ENCODE measurements at regions not wholly inside any gene's neighbourhood (a gene's known extent, or its start where the extent isn't known, plus 50 kb on each side); places are given as distances from the start of the nearest gene placed in this dataset.

DNA sequence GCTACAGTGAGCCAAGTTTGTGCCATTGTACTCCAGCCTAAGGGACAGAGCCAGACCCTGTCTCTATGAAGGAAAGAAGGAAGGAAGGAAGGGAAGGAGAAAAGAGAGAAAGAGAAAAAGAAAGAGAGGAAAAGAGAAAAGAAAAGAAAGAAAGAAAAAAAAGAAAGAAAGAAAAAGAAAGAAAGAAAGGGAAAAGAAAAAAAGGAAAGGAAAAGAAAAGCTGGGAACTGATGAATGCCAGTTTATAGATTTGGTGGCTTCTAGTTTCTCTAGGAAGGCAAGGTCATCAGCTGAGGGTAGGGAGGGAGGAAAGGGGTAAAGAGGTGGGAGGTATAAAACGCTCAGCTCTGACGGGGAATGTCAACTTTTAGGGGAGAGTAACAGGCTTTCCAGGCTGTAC is 62.3 kb upstream of the AKT3 start:
- CTCF ChIA-PET: no interaction called here
- peaks cover 4 to 8% of the 10 kb centered on the region in 2 experiments; a peak in 2 of 4 replicates for H3K4me1 ChIP-seq (ENCODE audit: control insufficient read depth in 1 of 2, insufficient read depth in 2 of 2, low read depth in 1 of 2, low read length in 1 of 2)
- no peak overlapping the region for H3K4me2 ChIP-seq
- 91% methylated on average over 2 of the region's 2 CpGs for WGBS (ENCODE audit: low lambda C conversion rate)
- H3K9me3 ChIP-seq: no peaks in the 10 kb centered on the region
- no peaks in the 10 kb centered on the region for H3K9me2 ChIP-seq
- TF ChIP-seq RAD21 (IDR thresholded peaks at IDR 0.05; ENCODE audit: low read length): no peak
- no peak for TF ChIP-seq NFIC (IDR thresholded peaks at IDR 0.05; ENCODE audit: borderline replicate concordance)
- no peak for TF ChIP-seq EP300 (IDR thresholded peaks at IDR 0.05; ENCODE audit: borderline replicate concordance in 1 of 2, low read depth in 1 of 2, low read length in 1 of 2)
- TF ChIP-seq TEAD4 (IDR thresholded peaks at IDR 0.05; ENCODE audit: borderline replicate concordance, insufficient read depth): no peak
- no peak for TF ChIP-seq SMC3 (IDR thresholded peaks at IDR 0.05; ENCODE audit: low read depth, low read length)
- no peak overlapping the region for H3K9ac ChIP-seq
- no peaks in the 10 kb centered on the region for H4K20me1 ChIP-seq (ENCODE audit: insufficient read depth)
- H3K4me3 ChIP-seq (ENCODE audit: low read depth in 2 of 2, low read length in 1 of 2): no peak overlapping the region
- no peaks in the 10 kb centered on the region for H3K79me2 ChIP-seq (ENCODE audit: insufficient read depth)
- no peak overlapping the region for H2AFZ ChIP-seq (ENCODE audit: low read depth)
- no peak for DNase-seq
- no peaks in the 10 kb centered on the region for H3K27me3 ChIP-seq (ENCODE audit: insufficient read depth)
- H3K27ac ChIP-seq (ENCODE audit: low read depth in 2 of 2, low read length in 1 of 2): no peak overlapping the region
- no peaks in the 10 kb centered on the region for H3K36me3 ChIP-seq (replicated peaks in 1 of 2; ENCODE audit: control insufficient read depth in 1 of 2, insufficient read depth in 2 of 2, low read length in 1 of 2)
- H3F3A ChIP-seq (replicated peaks; ENCODE audit: insufficient read depth): peaks cover 4% of the 10 kb centered on the region
- POLR2A ChIA-PET: no interaction called here

DNA sequence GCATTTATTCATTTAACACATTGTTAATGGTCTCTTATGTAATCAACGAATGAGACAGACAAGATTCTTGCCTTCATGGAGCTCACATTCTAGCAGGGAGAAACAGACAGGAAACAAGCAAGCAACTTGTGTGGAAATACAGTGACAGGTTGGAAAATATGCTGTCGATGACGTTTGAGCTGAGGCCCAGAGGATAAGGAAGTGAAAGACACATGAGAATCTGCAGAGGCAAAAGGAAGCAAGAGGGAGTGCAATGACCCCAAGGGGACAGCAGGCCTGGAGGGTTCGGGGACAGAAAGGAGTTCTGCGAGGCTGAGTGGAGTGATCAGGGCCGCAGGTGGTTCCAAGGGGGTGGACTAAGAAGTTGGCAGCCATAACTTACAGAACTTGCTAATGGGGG is 60.6 kb upstream of the AKT3 start:
- Histone ChIP-seq H3K27me3 (ENCODE audit: insufficient read depth) (no peaks in the 10 kb centered on the region), H3K4me3 (ENCODE audit: low read depth in 2 of 2, low read length in 1 of 2) (no peak overlapping the region), H3K9me3 (no peaks in the 10 kb centered on the region), H3K4me2 (no peak overlapping the region), H3K79me2 (ENCODE audit: insufficient read depth) (no peaks in the 10 kb centered on the region), H3K9me2 (no peaks in the 10 kb centered on the region), H4K20me1 (ENCODE audit: insufficient read depth) (no peaks in the 10 kb centered on the region), H3K4me1 (ENCODE audit: control insufficient read depth in 1 of 2, insufficient read depth in 2 of 2, low read depth in 1 of 2, low read length in 1 of 2) (no peaks in the 10 kb centered on the region), H3K36me3 (replicated peaks in 1 of 2; ENCODE audit: control insufficient read depth in 1 of 2, insufficient read depth in 2 of 2, low read length in 1 of 2) (no peaks in the 10 kb centered on the region), H3K27ac (ENCODE audit: low read depth in 2 of 2, low read length in 1 of 2) (no peak overlapping the region), H3K9ac (no peak overlapping the region), H3F3A (replicated peaks; ENCODE audit: insufficient read depth) (no peaks in the 10 kb centered on the region), H2AFZ (ENCODE audit: low read depth) (no peak overlapping the region)
- ChIA-PET POLR2A (no interaction called here), CTCF (no interaction called here)
- WGBS (ENCODE audit: low lambda C conversion rate): 78% methylated on average over 6 of the region's 6 CpGs
- TF ChIP-seq, protein P1, sequence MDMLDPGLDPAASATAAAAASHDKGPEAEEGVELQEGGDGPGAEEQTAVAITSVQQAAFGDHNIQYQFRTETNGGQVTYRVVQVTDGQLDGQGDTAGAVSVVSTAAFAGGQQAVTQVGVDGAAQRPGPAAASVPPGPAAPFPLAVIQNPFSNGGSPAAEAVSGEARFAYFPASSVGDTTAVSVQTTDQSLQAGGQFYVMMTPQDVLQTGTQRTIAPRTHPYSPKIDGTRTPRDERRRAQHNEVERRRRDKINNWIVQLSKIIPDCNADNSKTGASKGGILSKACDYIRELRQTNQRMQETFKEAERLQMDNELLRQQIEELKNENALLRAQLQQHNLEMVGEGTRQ (IDR thresholded peaks at IDR 0.05; ENCODE audit: borderline replicate concordance, low read depth, low read length): no peak
- no peak for TF ChIP-seq ELF1 (IDR thresholded peaks at IDR 0.05)
- TF ChIP-seq YY1 (IDR thresholded peaks at IDR 0.05; ENCODE audit: low read depth): no peak
- TF ChIP-seq, protein P2, sequence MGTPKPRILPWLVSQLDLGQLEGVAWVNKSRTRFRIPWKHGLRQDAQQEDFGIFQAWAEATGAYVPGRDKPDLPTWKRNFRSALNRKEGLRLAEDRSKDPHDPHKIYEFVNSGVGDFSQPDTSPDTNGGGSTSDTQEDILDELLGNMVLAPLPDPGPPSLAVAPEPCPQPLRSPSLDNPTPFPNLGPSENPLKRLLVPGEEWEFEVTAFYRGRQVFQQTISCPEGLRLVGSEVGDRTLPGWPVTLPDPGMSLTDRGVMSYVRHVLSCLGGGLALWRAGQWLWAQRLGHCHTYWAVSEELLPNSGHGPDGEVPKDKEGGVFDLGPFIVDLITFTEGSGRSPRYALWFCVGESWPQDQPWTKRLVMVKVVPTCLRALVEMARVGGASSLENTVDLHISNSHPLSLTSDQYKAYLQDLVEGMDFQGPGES (IDR thresholded peaks at IDR 0.05; ENCODE audit: low read depth, low read length): no peak
- TF ChIP-seq FOXM1 (IDR thresholded peaks at IDR 0.05; ENCODE audit: low read depth): no peak
- no peak for TF ChIP-seq NFIC (IDR thresholded peaks at IDR 0.05; ENCODE audit: borderline replicate concordance)
- TF ChIP-seq FOSL2 (IDR thresholded peaks at IDR 0.05; ENCODE audit: borderline replicate concordance, low read depth): no peak
- no peak for DNase-seq

DNA sequence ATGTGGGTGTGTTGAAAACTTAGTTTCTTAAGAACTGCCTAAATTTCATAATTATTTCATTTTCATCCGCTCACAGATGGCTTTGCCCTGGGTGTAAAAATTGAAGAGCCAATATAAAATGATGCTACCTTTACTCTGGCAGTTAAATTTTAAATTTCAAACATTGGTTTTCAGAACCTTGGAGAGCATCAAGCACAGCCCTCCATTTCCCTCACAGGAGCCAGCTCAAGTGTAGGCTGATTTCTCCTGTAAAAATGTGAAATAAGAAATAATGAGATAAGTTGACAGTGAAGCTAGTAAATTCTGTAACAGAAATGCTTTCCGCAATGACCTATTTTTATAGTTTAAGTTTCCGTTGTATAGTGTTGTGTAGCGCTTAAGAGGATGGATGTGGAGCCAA is 53.9 kb upstream of the AKT3 start:
- DNase-seq: no peak
- TF ChIP-seq, protein P3, sequence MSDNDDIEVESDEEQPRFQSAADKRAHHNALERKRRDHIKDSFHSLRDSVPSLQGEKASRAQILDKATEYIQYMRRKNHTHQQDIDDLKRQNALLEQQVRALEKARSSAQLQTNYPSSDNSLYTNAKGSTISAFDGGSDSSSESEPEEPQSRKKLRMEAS (IDR thresholded peaks at IDR 0.05; ENCODE audit: low read depth): no peak
- no peak for TF ChIP-seq TAF1 (IDR thresholded peaks at IDR 0.05; ENCODE audit: borderline replicate concordance, low read depth, low read length)
- TF ChIP-seq, protein P4, sequence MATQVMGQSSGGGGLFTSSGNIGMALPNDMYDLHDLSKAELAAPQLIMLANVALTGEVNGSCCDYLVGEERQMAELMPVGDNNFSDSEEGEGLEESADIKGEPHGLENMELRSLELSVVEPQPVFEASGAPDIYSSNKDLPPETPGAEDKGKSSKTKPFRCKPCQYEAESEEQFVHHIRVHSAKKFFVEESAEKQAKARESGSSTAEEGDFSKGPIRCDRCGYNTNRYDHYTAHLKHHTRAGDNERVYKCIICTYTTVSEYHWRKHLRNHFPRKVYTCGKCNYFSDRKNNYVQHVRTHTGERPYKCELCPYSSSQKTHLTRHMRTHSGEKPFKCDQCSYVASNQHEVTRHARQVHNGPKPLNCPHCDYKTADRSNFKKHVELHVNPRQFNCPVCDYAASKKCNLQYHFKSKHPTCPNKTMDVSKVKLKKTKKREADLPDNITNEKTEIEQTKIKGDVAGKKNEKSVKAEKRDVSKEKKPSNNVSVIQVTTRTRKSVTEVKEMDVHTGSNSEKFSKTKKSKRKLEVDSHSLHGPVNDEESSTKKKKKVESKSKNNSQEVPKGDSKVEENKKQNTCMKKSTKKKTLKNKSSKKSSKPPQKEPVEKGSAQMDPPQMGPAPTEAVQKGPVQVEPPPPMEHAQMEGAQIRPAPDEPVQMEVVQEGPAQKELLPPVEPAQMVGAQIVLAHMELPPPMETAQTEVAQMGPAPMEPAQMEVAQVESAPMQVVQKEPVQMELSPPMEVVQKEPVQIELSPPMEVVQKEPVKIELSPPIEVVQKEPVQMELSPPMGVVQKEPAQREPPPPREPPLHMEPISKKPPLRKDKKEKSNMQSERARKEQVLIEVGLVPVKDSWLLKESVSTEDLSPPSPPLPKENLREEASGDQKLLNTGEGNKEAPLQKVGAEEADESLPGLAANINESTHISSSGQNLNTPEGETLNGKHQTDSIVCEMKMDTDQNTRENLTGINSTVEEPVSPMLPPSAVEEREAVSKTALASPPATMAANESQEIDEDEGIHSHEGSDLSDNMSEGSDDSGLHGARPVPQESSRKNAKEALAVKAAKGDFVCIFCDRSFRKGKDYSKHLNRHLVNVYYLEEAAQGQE (IDR thresholded peaks at IDR 0.05; ENCODE audit: low read depth, low read length): peak; percentile 97

More for the DNA sequence above, 53.9 kb upstream of the AKT3 start:
- ChIA-PET CTCF (no interaction called here), POLR2A (no interaction called here)
- Histone ChIP-seq H3K9me3 (no peaks in the 10 kb centered on the region), H2AFZ (ENCODE audit: low read depth) (no peak overlapping the region), H3F3A (replicated peaks; ENCODE audit: insufficient read depth) (no peaks in the 10 kb centered on the region), H3K9ac (no peak overlapping the region), H4K20me1 (ENCODE audit: insufficient read depth) (no peaks in the 10 kb centered on the region), H3K36me3 (replicated peaks in 1 of 2; ENCODE audit: control insufficient read depth in 1 of 2, insufficient read depth in 2 of 2, low read length in 1 of 2) (no peaks in the 10 kb centered on the region), H3K27me3 (ENCODE audit: insufficient read depth) (no peaks in the 10 kb centered on the region), H3K79me2 (ENCODE audit: insufficient read depth) (no peaks in the 10 kb centered on the region), H3K4me3 (ENCODE audit: low read depth in 2 of 2, low read length in 1 of 2) (no peak overlapping the region), H3K4me2 (no peak overlapping the region), H3K27ac (ENCODE audit: low read depth in 2 of 2, low read length in 1 of 2) (no peak overlapping the region), H3K9me2 (no peaks in the 10 kb centered on the region), H3K4me1 (ENCODE audit: control insufficient read depth in 1 of 2, insufficient read depth in 2 of 2, low read depth in 1 of 2, low read length in 1 of 2) (no peaks in the 10 kb centered on the region)
- WGBS (ENCODE audit: low lambda C conversion rate): 88% methylated on average over 4 of the region's 4 CpGs
